CD14-positive monocyte (primary cell): ENCODE measurements at regions not wholly inside any gene's neighbourhood (a gene's known extent, or its start where the extent isn't known, plus 50 kb on each side); places are given as distances from the start of the nearest gene placed in this dataset.

Experiments
- DNase-seq, 3 donors: peaks; one replicate each; pipeline ENCODE4 v3.0.0-alpha.2; 2011 to 2022
- H2AFZ ChIP-seq: 2 replicates; pipeline ENCODE4 v1.6.0; 2012; ENCODE audit warnings: mild to moderate bottlenecking, low read depth, low read length, inconsistent platforms; ENCODE audit not compliant: insufficient read depth, poor library complexity, severe bottlenecking
- H3K27ac ChIP-seq, 2 donors: 1 replicate in 1 of 2; 2 replicates in 1 of 2; pipeline ENCODE4 v1.5.1; 2012 to 2013; ENCODE audit warnings: low read length in 2 of 2, control low read depth in 1 of 2, inconsistent platforms in 1 of 2, low read depth in 1 of 2, mild to moderate bottlenecking in 1 of 2
- H3K27me3 ChIP-seq, 2 donors: one replicate each; pipeline versions ENCODE4 v1.6.0 to v1.6.1; 2011 to 2013; ENCODE audit warnings: low read length in 2 of 2; ENCODE audit not compliant: control insufficient read depth in 2 of 2, insufficient read depth in 2 of 2
- H3K36me3 ChIP-seq, 2 donors: replicated peaks in 1 of 2; 1 replicate in 1 of 2; 2 replicates in 1 of 2; pipeline versions ENCODE4 v1.5.1 to v1.6.1; 2012 to 2013; ENCODE audit warnings: low read length in 2 of 2, control low read depth in 1 of 2, inconsistent platforms in 1 of 2, mild to moderate bottlenecking in 1 of 2; ENCODE audit not compliant: insufficient read depth in 2 of 2, control insufficient read depth in 1 of 2
- H3K4me1 ChIP-seq, 2 donors: 1 replicate in 1 of 2; 2 replicates in 1 of 2; pipeline versions ENCODE4 v1.5.1 to v1.6.1; 2012 to 2013; ENCODE audit warnings: low read length in 2 of 2, control low read depth in 1 of 2, inconsistent platforms in 1 of 2, mild to moderate bottlenecking in 1 of 2, moderate library complexity in 1 of 2; ENCODE audit not compliant: insufficient read depth in 2 of 2, control insufficient read depth in 1 of 2
- H3K4me2 ChIP-seq: replicated peaks from 2 replicates; pipeline ENCODE3; 2012; ENCODE audit warnings: low read length, moderate library complexity, mild to moderate bottlenecking; ENCODE audit not compliant: poor library complexity, severe bottlenecking; ENCODE audit errors: extremely low read depth
- H3K4me3 ChIP-seq, 3 experiments: fragments of 200-600 bp in 1 of 3; sonication (generic) in 1 of 3; replicated peaks in 1 of 3; 1 replicate in 2 of 3; 2 replicates in 1 of 3; pipeline ENCODE4 v1.5.1; 2011 to 2013; ENCODE audit warnings: low read length in 3 of 3, mild to moderate bottlenecking in 3 of 3, control low read depth in 2 of 3, low read depth in 2 of 3, inconsistent platforms in 1 of 3, moderate library complexity in 1 of 3
- H3K79me2 ChIP-seq: 2 replicates; pipeline ENCODE4 v1.6.0; 2012; ENCODE audit warnings: mild to moderate bottlenecking, control low read depth, inconsistent platforms, low read length, moderate library complexity; ENCODE audit not compliant: insufficient read depth
- H3K9ac ChIP-seq: 2 replicates; pipeline ENCODE4 v1.6.0; 2017; ENCODE audit warnings: low read length, mild to moderate bottlenecking; ENCODE audit not compliant: insufficient read depth, poor library complexity, severe bottlenecking
- H3K9me3 ChIP-seq, 2 donors: replicated peaks in 1 of 2; 1 replicate in 1 of 2; 2 replicates in 1 of 2; pipeline versions ENCODE4 v1.5.1 to v1.6.1; 2012 to 2013; ENCODE audit warnings: low read length in 2 of 2, control low read depth in 1 of 2; ENCODE audit not compliant: control insufficient read depth in 1 of 2, insufficient read depth in 1 of 2
- H4K20me1 ChIP-seq: 2 replicates; pipeline ENCODE4 v1.6.0; 2012; ENCODE audit warnings: mild to moderate bottlenecking, low read length, control low read depth, moderate library complexity; ENCODE audit not compliant: insufficient read depth
- H3K27ac Mint-ChIP-seq, 7 donors: one replicate each; pipeline ENCODE4 v1.8.0; 2020; ENCODE audit warnings: mild to moderate bottlenecking in 7 of 7, mixed read lengths in 7 of 7, moderate library complexity in 6 of 7, inconsistent platforms in 2 of 7
- H3K27me3 Mint-ChIP-seq, 3 donors: one replicate each; pipeline ENCODE4 v1.8.0; 2021 to 2022; ENCODE audit warnings: low read depth in 3 of 3, mild to moderate bottlenecking in 3 of 3, mixed read lengths in 3 of 3, moderate library complexity in 3 of 3, inconsistent platforms in 1 of 3
- H3K36me3 Mint-ChIP-seq, 2 donors: one replicate each; pipeline ENCODE4 v1.8.0; 2020; ENCODE audit warnings: mixed read lengths in 2 of 2, inconsistent platforms in 1 of 2, mild to moderate bottlenecking in 1 of 2
- H3K4me1 Mint-ChIP-seq: one replicate; pipeline ENCODE4 v1.8.0; 2020; ENCODE audit warnings: mild to moderate bottlenecking, mixed read lengths
- H3K4me3 Mint-ChIP-seq, 2 donors: one replicate each; pipeline ENCODE4 v1.8.0; 2020; ENCODE audit warnings: mild to moderate bottlenecking in 2 of 2, mixed read lengths in 2 of 2, moderate library complexity in 1 of 2
- H3K9me3 Mint-ChIP-seq, 7 donors: one replicate each; pipeline ENCODE4 v1.8.0; 2020 to 2022; ENCODE audit warnings: mixed read lengths in 7 of 7, mild to moderate bottlenecking in 6 of 7, moderate library complexity in 6 of 7, inconsistent platforms in 2 of 7
- WGBS: methylation state at CpG from one replicate; pipeline ENCODE4 v1.1.5; 2013; ENCODE audit warnings: missing lambda C conversion rate; ENCODE audit not compliant: insufficient coverage; 5-methylcytosine and 5-hydroxymethylcytosine counted together
- intact Hi-C, 2 donors: fragments of 100-400 bp; cut with micrococcal nuclease; formaldehyde crosslinking; loops; one replicate each; pipeline versions ENCODE4 v1.15.0 to v1.15.1; 2023
- TF ChIP-seq, protein P1 (sequence below): fragments of 200-600 bp; IDR thresholded peaks from one replicate; pipeline ENCODE4 v1.8.0; 2022; ENCODE audit warnings: antibody characterized with exemption, mild to moderate bottlenecking

DNA sequence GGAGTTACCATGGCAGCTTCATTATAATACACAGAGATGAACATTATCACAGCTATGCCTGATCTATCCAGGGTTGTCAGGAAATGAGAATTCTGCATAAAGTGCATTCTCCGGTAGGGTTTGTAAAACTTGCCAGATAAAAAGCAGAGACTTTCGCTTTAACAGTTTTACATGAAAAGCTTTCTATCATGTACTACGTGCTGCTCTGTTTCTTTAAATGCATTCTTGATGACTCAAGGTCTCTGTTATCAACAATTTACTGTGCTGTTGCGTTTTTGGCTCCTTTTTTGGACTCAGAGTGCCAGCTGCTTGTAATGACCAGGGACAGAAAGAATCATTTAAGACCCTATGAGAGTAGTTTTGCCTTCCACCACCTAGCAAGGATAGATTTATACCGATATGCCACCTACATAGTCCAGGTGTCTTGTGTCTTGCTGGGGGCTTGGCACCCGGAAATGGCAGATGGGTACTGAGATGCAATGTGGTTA lies 371.2 kb downstream of the BTG1 start:
- H3K79me2 ChIP-seq = no peaks in the 10 kb centered on the region
- H3K4me2 ChIP-seq = no peak overlapping the region
- TF ChIP-seq, protein P1, sequence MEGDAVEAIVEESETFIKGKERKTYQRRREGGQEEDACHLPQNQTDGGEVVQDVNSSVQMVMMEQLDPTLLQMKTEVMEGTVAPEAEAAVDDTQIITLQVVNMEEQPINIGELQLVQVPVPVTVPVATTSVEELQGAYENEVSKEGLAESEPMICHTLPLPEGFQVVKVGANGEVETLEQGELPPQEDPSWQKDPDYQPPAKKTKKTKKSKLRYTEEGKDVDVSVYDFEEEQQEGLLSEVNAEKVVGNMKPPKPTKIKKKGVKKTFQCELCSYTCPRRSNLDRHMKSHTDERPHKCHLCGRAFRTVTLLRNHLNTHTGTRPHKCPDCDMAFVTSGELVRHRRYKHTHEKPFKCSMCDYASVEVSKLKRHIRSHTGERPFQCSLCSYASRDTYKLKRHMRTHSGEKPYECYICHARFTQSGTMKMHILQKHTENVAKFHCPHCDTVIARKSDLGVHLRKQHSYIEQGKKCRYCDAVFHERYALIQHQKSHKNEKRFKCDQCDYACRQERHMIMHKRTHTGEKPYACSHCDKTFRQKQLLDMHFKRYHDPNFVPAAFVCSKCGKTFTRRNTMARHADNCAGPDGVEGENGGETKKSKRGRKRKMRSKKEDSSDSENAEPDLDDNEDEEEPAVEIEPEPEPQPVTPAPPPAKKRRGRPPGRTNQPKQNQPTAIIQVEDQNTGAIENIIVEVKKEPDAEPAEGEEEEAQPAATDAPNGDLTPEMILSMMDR = no peak
- Mint-ChIP-seq H3K4me3 (no peak overlapping the region), H3K27me3 (peaks cover 0 to 6% (median 2%) of the 10 kb centered on the region in 3 donors), H3K36me3 (no peaks in the 10 kb centered on the region), H3K27ac (no peak overlapping the region), H3K4me1 (peaks cover 2% of the 10 kb centered on the region), H3K9me3 (peaks cover 0 to 3% (median 1%) of the 10 kb centered on the region in 7 donors)
- no peak overlapping the region for H3K4me3 ChIP-seq
- H4K20me1 ChIP-seq = no peaks in the 10 kb centered on the region
- H3K9me3 ChIP-seq = no peaks in the 10 kb centered on the region
- intact Hi-C loops = no loop called here
- H3K27ac ChIP-seq = no peak overlapping the region
- H3K9ac ChIP-seq = no peak overlapping the region
- DNase-seq = no peak
- WGBS = 89% methylated on average over 3 of the region's 6 CpGs
- no peaks in the 10 kb centered on the region for H3K36me3 ChIP-seq
- H3K4me1 ChIP-seq = no peaks in the 10 kb centered on the region
- no peak overlapping the region for H2AFZ ChIP-seq
- H3K27me3 ChIP-seq = no peaks in the 10 kb centered on the region

DNA sequence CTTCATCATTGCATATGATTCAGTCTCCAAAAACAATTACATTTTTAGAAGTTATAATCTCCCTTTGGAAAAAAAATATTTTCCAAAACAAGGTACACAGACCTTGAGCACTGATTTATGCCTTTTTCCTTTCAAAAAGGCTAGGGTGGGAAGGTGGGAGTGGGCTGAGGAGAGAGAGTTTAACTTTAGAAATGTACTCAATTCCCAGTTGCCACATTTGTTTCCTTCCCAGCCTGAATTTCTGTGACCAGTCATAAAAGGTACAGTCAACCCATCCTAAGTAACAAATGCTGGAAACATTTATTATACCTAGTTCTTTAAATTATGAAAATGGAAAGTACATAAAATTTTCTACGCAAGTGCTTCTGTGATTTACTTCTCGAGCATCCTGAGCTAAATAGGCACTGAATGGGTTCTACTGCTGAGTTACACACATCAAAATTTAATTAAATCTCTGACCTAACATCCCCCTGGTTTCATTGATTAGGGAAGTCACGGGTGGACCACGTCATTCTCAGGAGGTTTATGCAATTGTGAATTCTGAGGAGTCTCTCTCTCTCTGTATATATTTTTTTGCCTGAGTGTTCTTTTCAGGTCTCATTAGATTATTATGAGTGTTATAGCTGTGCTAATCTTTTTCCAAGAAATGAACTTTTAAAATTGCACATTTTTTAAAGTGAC lies 371.8 kb downstream of the BTG1 start:
- Histone ChIP-seq H3K79me2 (no peaks in the 10 kb centered on the region), H3K36me3 (no peaks in the 10 kb centered on the region), H3K9ac (no peak overlapping the region), H3K27ac (no peak overlapping the region), H3K4me3 (no peak overlapping the region), H4K20me1 (no peaks in the 10 kb centered on the region), H3K4me2 (no peak overlapping the region), H2AFZ (no peak overlapping the region), H3K27me3 (no peaks in the 10 kb centered on the region), H3K4me1 (no peaks in the 10 kb centered on the region), H3K9me3 (no peaks in the 10 kb centered on the region)
- Mint-ChIP-seq H3K4me1 (peaks cover 2% of the 10 kb centered on the region), H3K27me3 (peaks cover 0 to 6% (median 2%) of the 10 kb centered on the region in 3 donors), H3K36me3 (no peaks in the 10 kb centered on the region), H3K9me3 (peaks cover 0 to 3% (median 1%) of the 10 kb centered on the region in 7 donors), H3K4me3 (no peak overlapping the region), H3K27ac (no peak overlapping the region)
- TF ChIP-seq, protein P1 = no peak
- WGBS = no CpG with 5 or more reads among the region's 4 CpGs
- intact Hi-C loops = no loop called here
- DNase-seq = no peak
